Lower leg skin (tissue), 3 donors: ENCODE measurements at regions not wholly inside any gene's neighbourhood (a gene's known extent, or its start where the extent isn't known, plus 50 kb on each side); places are given as distances from the start of the nearest gene placed in this dataset.

Experiments used
- CTCF ChIP-seq, 3 donors: fragments of 450-650 bp; IDR thresholded peaks; one replicate each; pipeline ENCODE4 v1.5.1; 2016; ENCODE audit warnings: antibody characterized with exemption in 3 of 3, mild to moderate bottlenecking in 3 of 3, moderate library complexity in 2 of 3
- POLR2A ChIP-seq, 2 donors: fragments of 450-650 bp; IDR thresholded peaks; one replicate each; pipeline ENCODE4 v1.6.1; 2016 to 2017; ENCODE audit warnings: antibody characterized with exemption in 2 of 2, mild to moderate bottlenecking in 1 of 2, moderate library complexity in 1 of 2

- TF ChIP-seq CTCF (IDR thresholded peaks at IDR 0.05): no peak
- TF ChIP-seq POLR2A (IDR thresholded peaks at IDR 0.05): no peak
These were observed 229.1 kb upstream of the AKR1E2 start for GRCh38 chr10:4596951-4597350.
